Sigmoid colon (tissue), 6 donors: ENCODE measurements at regions not wholly inside any gene's neighbourhood (a gene's known extent, or its start where the extent isn't known, plus 50 kb on each side); places are given as distances from the start of the nearest gene placed in this dataset.

Experiments used
- DNase-seq: peaks from one replicate; pipeline ENCODE4 v3.0.0-alpha.2; 2019
- H3K27ac ChIP-seq, 4 donors: fragments of 200-600 bp; sonication (generic); one replicate each; pipeline ENCODE4 v1.5.1; 2016 to 2019; ENCODE audit warnings: mild to moderate bottlenecking in 1 of 4
- H3K27me3 ChIP-seq, 3 donors: fragments of 200-600 bp; sonication (generic); one replicate each; pipeline ENCODE4 v1.5.1; 2019; ENCODE audit warnings: mild to moderate bottlenecking in 1 of 3
- H3K36me3 ChIP-seq, 4 donors: fragments of 200-600 bp; sonication (generic); one replicate each; pipeline ENCODE4 v1.5.1; 2016 to 2019
- H3K4me1 ChIP-seq, 4 donors: fragments of 200-600 bp; sonication (generic); one replicate each; pipeline ENCODE4 v1.5.1; 2017 to 2019
- H3K4me3 ChIP-seq, 4 donors: fragments of 200-600 bp; sonication (generic); one replicate each; pipeline ENCODE4 v1.5.1; 2017 to 2019; ENCODE audit warnings: mild to moderate bottlenecking in 2 of 4, moderate library complexity in 1 of 4
- H3K9me3 ChIP-seq, 4 donors: fragments of 200-600 bp in 3 of 4; sonication (generic) in 3 of 4; one replicate each; pipeline versions ENCODE4 v1.5.1 to v1.6.1; 2013 to 2019
- EP300 ChIP-seq, 4 donors: sonication (generic); formaldehyde crosslinking; IDR thresholded peaks; one replicate each; pipeline ENCODE4 v1.6.1; 2017; ENCODE audit warnings: antibody characterized with exemption in 4 of 4
- POLR2A ChIP-seq, 2 donors: fragments of 450-650 bp; IDR thresholded peaks; one replicate each; pipeline ENCODE4 v1.6.1; 2016; ENCODE audit warnings: antibody characterized with exemption in 2 of 2, mild to moderate bottlenecking in 2 of 2, moderate library complexity in 2 of 2
- POLR2AphosphoS5 ChIP-seq, 4 donors: sonication (generic); formaldehyde crosslinking; IDR thresholded peaks; one replicate each; pipeline ENCODE4 v1.6.1; 2017; ENCODE audit warnings: antibody characterized with exemption in 4 of 4
- WGBS, 2 donors: extraction: QIAGEN DNeasy Blood & Tissue Kit; methylation state at CpG; one replicate each; pipeline ENCODE4 v1.1.7; 2013; 5-methylcytosine and 5-hydroxymethylcytosine counted together
- intact Hi-C: fragments of 100-400 bp; cut with DNase I; formaldehyde crosslinking; loops from one replicate; pipeline ENCODE4 v1.15.1; 2023
- TF ChIP-seq, protein P1 (sequence below), 4 experiments: fragments of 450-650 bp in 3 of 4; fragments of 200-600 bp in 1 of 4; IDR thresholded peaks; one replicate each; pipeline ENCODE4 v1.5.1; 2016 to 2019; ENCODE audit warnings: antibody characterized with exemption in 4 of 4, mild to moderate bottlenecking in 3 of 4, moderate library complexity in 2 of 4
- donor health status: healthy with polysubstance abuse.
- donor health status: healthy.

DNA sequence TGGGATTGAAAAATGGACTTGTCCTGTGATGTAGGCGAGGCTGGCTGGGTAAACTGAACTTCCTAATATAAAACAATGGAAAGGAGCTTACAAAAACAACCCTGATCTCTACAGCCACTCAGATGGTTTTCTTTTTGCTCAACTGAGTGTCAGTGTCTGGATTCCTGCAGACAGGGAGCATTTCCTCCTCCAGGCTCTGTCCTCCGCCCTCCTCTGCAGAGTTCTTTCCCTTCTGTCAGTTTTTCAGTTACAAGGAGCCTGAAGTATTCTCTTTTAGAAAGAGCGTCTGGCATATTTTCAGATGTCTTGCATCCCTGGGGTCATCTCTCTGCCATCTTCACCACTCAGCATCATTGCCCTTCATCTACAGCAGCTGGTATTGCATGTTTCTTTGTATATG, 50.0 kb upstream of the PITRM1 start:
- no peak overlapping the region for H3K4me3 ChIP-seq
- TF ChIP-seq POLR2A (IDR thresholded peaks at IDR 0.05) (no peak), POLR2AphosphoS5 (IDR thresholded peaks at IDR 0.05) (no peak), EP300 (IDR thresholded peaks at IDR 0.05) (no peak)
- TF ChIP-seq, protein P1, sequence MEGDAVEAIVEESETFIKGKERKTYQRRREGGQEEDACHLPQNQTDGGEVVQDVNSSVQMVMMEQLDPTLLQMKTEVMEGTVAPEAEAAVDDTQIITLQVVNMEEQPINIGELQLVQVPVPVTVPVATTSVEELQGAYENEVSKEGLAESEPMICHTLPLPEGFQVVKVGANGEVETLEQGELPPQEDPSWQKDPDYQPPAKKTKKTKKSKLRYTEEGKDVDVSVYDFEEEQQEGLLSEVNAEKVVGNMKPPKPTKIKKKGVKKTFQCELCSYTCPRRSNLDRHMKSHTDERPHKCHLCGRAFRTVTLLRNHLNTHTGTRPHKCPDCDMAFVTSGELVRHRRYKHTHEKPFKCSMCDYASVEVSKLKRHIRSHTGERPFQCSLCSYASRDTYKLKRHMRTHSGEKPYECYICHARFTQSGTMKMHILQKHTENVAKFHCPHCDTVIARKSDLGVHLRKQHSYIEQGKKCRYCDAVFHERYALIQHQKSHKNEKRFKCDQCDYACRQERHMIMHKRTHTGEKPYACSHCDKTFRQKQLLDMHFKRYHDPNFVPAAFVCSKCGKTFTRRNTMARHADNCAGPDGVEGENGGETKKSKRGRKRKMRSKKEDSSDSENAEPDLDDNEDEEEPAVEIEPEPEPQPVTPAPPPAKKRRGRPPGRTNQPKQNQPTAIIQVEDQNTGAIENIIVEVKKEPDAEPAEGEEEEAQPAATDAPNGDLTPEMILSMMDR (IDR thresholded peaks at IDR 0.05) = no peak
- no peaks in the 10 kb centered on the region for H3K27me3 ChIP-seq
- peaks cover 0 to 28% (median 19%) of the 10 kb centered on the region in 4 donors for H3K4me1 ChIP-seq
- H3K36me3 ChIP-seq = no peaks in the 10 kb centered on the region
- DNase-seq = no peak
- H3K9me3 ChIP-seq = no peaks in the 10 kb centered on the region
- 79 to 85% methylated on average over 3 of the region's 3 CpGs for WGBS, 2 donors
- peak overlapping the region in 1 of 4 donors; percentile 1 for H3K27ac ChIP-seq
- intact Hi-C loops = no loop called here
